ENCODE measurements at regions not wholly inside any gene's neighbourhood (a gene's known extent, or its start where the extent isn't known, plus 50 kb on each side); places are given as distances from the start of the nearest gene placed in this dataset.

DNA sequence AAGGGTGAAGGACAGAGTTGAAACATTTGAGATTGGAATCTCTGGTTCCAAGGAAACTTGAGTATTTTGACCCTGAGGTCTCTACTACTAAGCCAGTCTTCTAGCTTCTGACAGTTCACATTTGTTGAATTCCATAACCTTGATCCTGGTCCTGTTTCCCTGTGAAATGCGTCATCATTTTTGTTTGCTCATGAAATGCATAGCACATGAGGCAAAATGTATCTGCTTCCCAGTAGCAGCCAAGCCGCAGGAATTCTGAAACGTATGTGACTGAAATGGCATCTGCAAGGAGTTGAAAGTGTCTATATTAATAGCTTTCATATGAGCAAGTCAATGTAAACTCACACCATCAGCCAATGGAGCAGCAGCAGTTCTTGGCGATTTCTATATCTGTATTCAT, 307.9 kb downstream of the CSNK1G3 start:
- WGBS, 2 experiments, result 93 to 95% methylated on average over 4 of the region's 4 CpGs
- Histone ChIP-seq H3K4me1 (ENCODE audit: control insufficient read depth, insufficient read depth, low read length) (peaks cover 6% of the 10 kb centered on the region), H3K4me3 (ENCODE audit: insufficient read depth, low read depth, low read length) (no peak overlapping the region), H3K9me3 (ENCODE audit: control insufficient read depth, low read length) (no peaks in the 10 kb centered on the region), H3K36me3 (ENCODE audit: control insufficient read depth, insufficient read depth, low read length) (no peaks in the 10 kb centered on the region), H3K27ac (ENCODE audit: insufficient read depth, low read depth, low read length, poor library complexity, severe bottlenecking) (no peak overlapping the region), H3K27me3 (ENCODE audit: control insufficient read depth, insufficient read depth, low read length, poor library complexity, severe bottlenecking) (no peaks in the 10 kb centered on the region)

- H3K27ac ChIP-seq (ENCODE audit: insufficient read depth, low read depth, low read length, poor library complexity, severe bottlenecking), result no peak overlapping the region
- WGBS, 2 experiments, result 94% methylated on average over 2 to 3 of the region's 3 CpGs
- H3K27me3 ChIP-seq (ENCODE audit: control insufficient read depth, insufficient read depth, low read length, poor library complexity, severe bottlenecking), result no peaks in the 10 kb centered on the region
These were observed 307.4 kb downstream of the CSNK1G3 start for GRCh38 chr5:123819386-123819785.

GRCh38 chr5:123817267-123817666, 305.3 kb downstream of the CSNK1G3 start:
- no peaks in the 10 kb centered on the region for H3K9me3 ChIP-seq (ENCODE audit: control insufficient read depth, low read length)
- no peaks in the 10 kb centered on the region for H3K27me3 ChIP-seq (ENCODE audit: control insufficient read depth, insufficient read depth, low read length, poor library complexity, severe bottlenecking)
- no peak overlapping the region for H3K27ac ChIP-seq (ENCODE audit: insufficient read depth, low read depth, low read length, poor library complexity, severe bottlenecking)
- WGBS, 2 experiments, result 90 to 100% methylated on average over 2 of the region's 2 CpGs
- H3K4me1 ChIP-seq (ENCODE audit: control insufficient read depth, insufficient read depth, low read length), result peaks cover 24% of the 10 kb centered on the region
- no peak overlapping the region for H3K4me3 ChIP-seq (ENCODE audit: insufficient read depth, low read depth, low read length)
- H3K36me3 ChIP-seq (ENCODE audit: control insufficient read depth, insufficient read depth, low read length), result no peaks in the 10 kb centered on the region

More at GRCh38 chr5:123819386-123819785, 307.4 kb downstream of the CSNK1G3 start:
- H3K9me3 ChIP-seq (ENCODE audit: control insufficient read depth, low read length), result no peaks in the 10 kb centered on the region
- no peaks in the 10 kb centered on the region for H3K36me3 ChIP-seq (ENCODE audit: control insufficient read depth, insufficient read depth, low read length)
- H3K4me1 ChIP-seq (ENCODE audit: control insufficient read depth, insufficient read depth, low read length), result peaks cover 11% of the 10 kb centered on the region
- H3K4me3 ChIP-seq (ENCODE audit: insufficient read depth, low read depth, low read length), result no peak overlapping the region

GRCh38 chr5:123814801-123815470, 303.0 kb downstream of the CSNK1G3 start:
- 41 to 44% methylated on average over 6 to 7 of the region's 8 CpGs for WGBS, 2 experiments
- no peak overlapping the region for H3K4me3 ChIP-seq (ENCODE audit: insufficient read depth, low read depth, low read length)

DNA sequence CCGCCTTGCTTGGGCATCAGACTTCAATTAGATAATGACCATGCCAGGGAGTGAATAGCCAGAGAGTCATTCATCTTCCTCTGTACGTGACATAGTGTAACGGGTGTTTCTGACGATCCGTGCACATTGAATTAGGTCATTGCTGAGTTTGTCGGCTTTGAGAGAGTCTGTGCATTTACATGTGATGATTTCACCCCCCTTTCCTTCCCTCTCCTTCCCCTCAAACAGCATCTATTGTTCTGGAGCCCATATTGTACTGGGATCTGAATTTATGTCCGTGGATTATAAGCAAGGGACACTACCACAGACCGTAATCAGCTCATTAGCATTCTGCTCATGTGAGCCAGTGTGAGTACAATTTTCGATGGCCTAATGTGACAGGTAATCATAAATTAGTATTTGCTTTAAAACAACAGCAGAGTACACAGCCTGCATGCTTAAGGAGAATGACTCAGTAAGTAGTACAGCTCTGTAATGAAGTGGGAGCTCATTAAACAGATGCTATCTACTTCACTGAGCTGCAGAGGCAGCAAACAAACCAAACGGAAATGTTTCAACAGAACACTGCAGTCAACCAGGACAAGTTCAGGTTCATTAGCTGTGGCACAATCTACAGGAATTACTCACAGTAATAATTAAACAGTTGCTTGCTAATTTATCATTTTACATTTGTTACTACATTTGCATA, 302.1 kb downstream of the CSNK1G3 start:
- Histone ChIP-seq H3K9me3 (ENCODE audit: control insufficient read depth, low read length) (no peaks in the 10 kb centered on the region), H3K36me3 (ENCODE audit: control insufficient read depth, insufficient read depth, low read length) (no peaks in the 10 kb centered on the region), H3K4me1 (ENCODE audit: control insufficient read depth, insufficient read depth, low read length) (peaks cover 53% of the 10 kb centered on the region), H3K27ac (ENCODE audit: insufficient read depth, low read depth, low read length, poor library complexity, severe bottlenecking) (no peak overlapping the region), H3K4me3 (ENCODE audit: insufficient read depth, low read depth, low read length) (no peak overlapping the region), H3K27me3 (ENCODE audit: control insufficient read depth, insufficient read depth, low read length, poor library complexity, severe bottlenecking) (no peaks in the 10 kb centered on the region)
- 72% methylated on average over 10 of the region's 10 CpGs for WGBS, 2 experiments

More at GRCh38 chr5:123814801-123815470, 303.0 kb downstream of the CSNK1G3 start:
- Histone ChIP-seq H3K9me3 (ENCODE audit: control insufficient read depth, low read length) (no peaks in the 10 kb centered on the region), H3K27me3 (ENCODE audit: control insufficient read depth, insufficient read depth, low read length, poor library complexity, severe bottlenecking) (no peaks in the 10 kb centered on the region), H3K4me1 (ENCODE audit: control insufficient read depth, insufficient read depth, low read length) (peaks cover 45% of the 10 kb centered on the region), H3K36me3 (ENCODE audit: control insufficient read depth, insufficient read depth, low read length) (no peaks in the 10 kb centered on the region), H3K27ac (ENCODE audit: insufficient read depth, low read depth, low read length, poor library complexity, severe bottlenecking) (peak overlapping the region; percentile 23)

GRCh38 chr5:123813264-123813663, 301.3 kb downstream of the CSNK1G3 start:
- no peak overlapping the region for H3K4me3 ChIP-seq (ENCODE audit: insufficient read depth, low read depth, low read length)
- H3K9me3 ChIP-seq (ENCODE audit: control insufficient read depth, low read length), result no peaks in the 10 kb centered on the region
- no peaks in the 10 kb centered on the region for H3K36me3 ChIP-seq (ENCODE audit: control insufficient read depth, insufficient read depth, low read length)
- no peaks in the 10 kb centered on the region for H3K27me3 ChIP-seq (ENCODE audit: control insufficient read depth, insufficient read depth, low read length, poor library complexity, severe bottlenecking)
- no peak overlapping the region for H3K27ac ChIP-seq (ENCODE audit: insufficient read depth, low read depth, low read length, poor library complexity, severe bottlenecking)
- 81 to 87% methylated on average over 2 to 3 of the region's 3 CpGs for WGBS, 2 experiments
- peaks cover 61% of the 10 kb centered on the region for H3K4me1 ChIP-seq (ENCODE audit: control insufficient read depth, insufficient read depth, low read length)

- WGBS, 2 experiments, result 63 to 90% methylated on average over 2 of the region's 2 CpGs
- H3K27ac ChIP-seq (ENCODE audit: insufficient read depth, low read depth, low read length, poor library complexity, severe bottlenecking), result no peak overlapping the region
- no peaks in the 10 kb centered on the region for H3K27me3 ChIP-seq (ENCODE audit: control insufficient read depth, insufficient read depth, low read length, poor library complexity, severe bottlenecking)
- H3K4me1 ChIP-seq (ENCODE audit: control insufficient read depth, insufficient read depth, low read length), result peaks cover 70% of the 10 kb centered on the region
- H3K4me3 ChIP-seq (ENCODE audit: insufficient read depth, low read depth, low read length), result no peak overlapping the region
- H3K36me3 ChIP-seq (ENCODE audit: control insufficient read depth, insufficient read depth, low read length), result no peaks in the 10 kb centered on the region
- H3K9me3 ChIP-seq (ENCODE audit: control insufficient read depth, low read length), result no peaks in the 10 kb centered on the region
These were observed 299.9 kb downstream of the CSNK1G3 start for GRCh38 chr5:123811831-123812230.

DNA sequence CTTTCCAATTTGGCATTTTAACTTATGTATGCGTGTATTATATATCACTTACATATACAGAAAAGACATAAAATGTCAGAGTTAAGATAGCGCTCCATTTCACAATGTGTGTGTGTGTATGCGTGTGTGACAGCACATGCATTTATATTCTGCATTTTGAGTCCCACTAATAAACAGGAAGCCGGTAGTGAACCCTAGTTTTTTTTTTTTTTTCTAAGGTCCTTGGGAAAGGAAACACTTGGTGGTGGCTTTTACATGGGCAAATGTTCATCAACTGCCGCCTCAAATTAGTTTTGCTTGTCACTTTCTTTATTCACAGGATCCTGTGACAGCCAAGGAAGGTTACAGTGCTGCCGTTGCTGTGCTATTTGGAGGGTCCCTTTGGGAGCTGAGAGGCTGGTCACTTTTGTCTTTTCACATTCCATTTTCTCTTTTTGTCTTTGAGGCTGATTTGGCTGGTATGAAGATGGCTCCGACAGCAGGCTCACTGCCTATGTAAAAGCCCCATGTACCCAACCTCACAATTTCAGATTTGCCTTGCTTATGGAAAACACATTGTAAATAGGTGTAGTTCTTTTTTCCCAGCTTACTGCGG, 298.9 kb downstream of the CSNK1G3 start:
- Histone ChIP-seq H3K4me3 (ENCODE audit: insufficient read depth, low read depth, low read length) (no peak overlapping the region), H3K27ac (ENCODE audit: insufficient read depth, low read depth, low read length, poor library complexity, severe bottlenecking) (peak overlapping the region; percentile 69), H3K27me3 (ENCODE audit: control insufficient read depth, insufficient read depth, low read length, poor library complexity, severe bottlenecking) (no peaks in the 10 kb centered on the region), H3K36me3 (ENCODE audit: control insufficient read depth, insufficient read depth, low read length) (no peaks in the 10 kb centered on the region), H3K9me3 (ENCODE audit: control insufficient read depth, low read length) (no peaks in the 10 kb centered on the region), H3K4me1 (ENCODE audit: control insufficient read depth, insufficient read depth, low read length) (peaks cover 70% of the 10 kb centered on the region)
- 53 to 55% methylated on average over 5 to 8 of the region's 8 CpGs for WGBS, 2 experiments

- H3K9me3 ChIP-seq (ENCODE audit: control insufficient read depth, low read length), result no peaks in the 10 kb centered on the region
- H3K27ac ChIP-seq (ENCODE audit: insufficient read depth, low read depth, low read length, poor library complexity, severe bottlenecking), result peak overlapping the region; percentile 69
- H3K36me3 ChIP-seq (ENCODE audit: control insufficient read depth, insufficient read depth, low read length), result no peaks in the 10 kb centered on the region
- no peak overlapping the region for H3K4me3 ChIP-seq (ENCODE audit: insufficient read depth, low read depth, low read length)
- 23 to 36% methylated on average over 4 of the region's 4 CpGs for WGBS, 2 experiments
- H3K4me1 ChIP-seq (ENCODE audit: control insufficient read depth, insufficient read depth, low read length), result peaks cover 67% of the 10 kb centered on the region
- no peaks in the 10 kb centered on the region for H3K27me3 ChIP-seq (ENCODE audit: control insufficient read depth, insufficient read depth, low read length, poor library complexity, severe bottlenecking)
These were observed 298.3 kb downstream of the CSNK1G3 start for GRCh38 chr5:123810253-123810652.

DNA sequence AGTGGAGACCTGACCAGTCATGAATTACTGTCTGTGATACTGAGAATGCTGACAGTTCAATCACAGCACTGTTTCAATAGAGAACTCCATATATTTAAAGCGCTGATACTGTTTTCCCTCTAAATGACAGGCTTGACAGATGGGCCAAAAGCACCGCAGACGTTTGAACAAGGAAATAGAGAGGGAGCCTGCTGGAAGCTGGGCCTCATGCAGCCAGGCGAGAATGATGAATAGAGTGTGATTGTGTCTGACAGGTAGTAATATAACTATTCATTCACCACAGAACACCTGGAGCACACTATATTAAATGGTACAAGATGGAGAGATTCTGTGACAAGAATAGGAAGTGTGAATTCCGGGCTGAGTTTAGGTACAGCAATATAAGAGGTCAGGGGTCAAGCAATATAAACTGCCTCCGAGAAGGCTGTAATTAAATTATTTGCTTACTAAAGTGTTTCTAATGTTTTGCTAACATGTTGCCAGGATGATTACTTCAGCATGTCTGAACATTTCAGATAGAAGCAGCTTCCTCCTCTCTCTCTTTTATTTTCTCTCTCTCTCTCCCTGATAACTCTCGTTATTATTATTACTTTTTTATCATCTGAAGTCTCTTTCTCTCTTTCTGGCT, 297.7 kb downstream of the CSNK1G3 start:
- Histone ChIP-seq H3K27ac (ENCODE audit: insufficient read depth, low read depth, low read length, poor library complexity, severe bottlenecking) (peak overlapping the region; percentile 69), H3K9me3 (ENCODE audit: control insufficient read depth, low read length) (no peaks in the 10 kb centered on the region), H3K4me1 (ENCODE audit: control insufficient read depth, insufficient read depth, low read length) (peaks cover 62% of the 10 kb centered on the region), H3K36me3 (ENCODE audit: control insufficient read depth, insufficient read depth, low read length) (no peaks in the 10 kb centered on the region), H3K27me3 (ENCODE audit: control insufficient read depth, insufficient read depth, low read length, poor library complexity, severe bottlenecking) (no peaks in the 10 kb centered on the region), H3K4me3 (ENCODE audit: insufficient read depth, low read depth, low read length) (no peak overlapping the region)
- 51 to 68% methylated on average over 7 of the region's 7 CpGs for WGBS, 2 experiments

Data from ectodermal cell (in vitro differentiated cells).